H4 (cell line): ENCODE measurements at regions not wholly inside any gene's neighbourhood (a gene's known extent, or its start where the extent isn't known, plus 50 kb on each side); places are given as distances from the start of the nearest gene placed in this dataset.

ENCODE experiments used
- DNase-seq: peaks from one replicate; pipeline ENCODE4 v3.0.0-alpha.2; 2015; ENCODE audit warnings: low spot score

- no peak for DNase-seq
Measured at GRCh38 chr2:5482929-5483331, 209.3 kb upstream of the SOX11 start.

GRCh38 chr2:5484868-5485267 is 207.3 kb upstream of the SOX11 start:
- DNase-seq, result no peak

- DNase-seq, result no peak
Measured at GRCh38 chr2:5491523-5491922, 200.7 kb upstream of the SOX11 start.

GRCh38 chr2:5493256-5493655 is 198.9 kb upstream of the SOX11 start:
- DNase-seq, result no peak

GRCh38 chr2:5494212-5494611 is 198.0 kb upstream of the SOX11 start:
- DNase-seq, result no peak

GRCh38 chr2:5495586-5495985 is 196.6 kb upstream of the SOX11 start:
- no peak for DNase-seq

- no peak for DNase-seq
Measured at GRCh38 chr2:5497874-5498273, 194.3 kb upstream of the SOX11 start.

- no peak for DNase-seq
Measured at GRCh38 chr2:5501807-5502206, 190.4 kb upstream of the SOX11 start.

GRCh38 chr2:5502385-5502784 is 189.8 kb upstream of the SOX11 start:
- DNase-seq, result no peak

GRCh38 chr2:5504756-5505155 is 187.4 kb upstream of the SOX11 start:
- no peak for DNase-seq

GRCh38 chr2:5507367-5507766 is 184.8 kb upstream of the SOX11 start:
- no peak for DNase-seq

- no peak for DNase-seq
Measured at GRCh38 chr2:5509362-5509761, 182.8 kb upstream of the SOX11 start.

- no peak for DNase-seq
Measured at GRCh38 chr2:5510082-5510481, 182.1 kb upstream of the SOX11 start.

- no peak for DNase-seq
Measured at GRCh38 chr2:5515693-5516092, 176.5 kb upstream of the SOX11 start.

GRCh38 chr2:5519286-5519685 is 172.9 kb upstream of the SOX11 start:
- no peak for DNase-seq

GRCh38 chr2:5520463-5520972 is 171.7 kb upstream of the SOX11 start:
- peak; percentile 4 for DNase-seq

GRCh38 chr2:5521461-5521860 is 170.7 kb upstream of the SOX11 start:
- DNase-seq, result no peak

- no peak for DNase-seq
Measured at GRCh38 chr2:5524551-5524950, 167.6 kb upstream of the SOX11 start.

GRCh38 chr2:5528706-5529105 is 163.5 kb upstream of the SOX11 start:
- DNase-seq, result no peak

GRCh38 chr2:5530011-5530696 is 162.0 kb upstream of the SOX11 start:
- no peak for DNase-seq

GRCh38 chr2:5535301-5535700 is 156.9 kb upstream of the SOX11 start:
- no peak for DNase-seq

GRCh38 chr2:5537180-5537688 is 154.9 kb upstream of the SOX11 start:
- DNase-seq, result no peak

GRCh38 chr2:5538313-5538712 is 153.9 kb upstream of the SOX11 start:
- DNase-seq, result no peak

GRCh38 chr2:5538772-5539171 is 153.4 kb upstream of the SOX11 start:
- DNase-seq, result no peak
